Endothelial cell of umbilical vein (primary cell): ENCODE measurements at regions not wholly inside any gene's neighbourhood (a gene's known extent, or its start where the extent isn't known, plus 50 kb on each side); places are given as distances from the start of the nearest gene placed in this dataset.

Source experiments
- BruUV-seq: library from RNA; stranded (reverse); fragments of 400-500 nt; replicated peaks from 2 replicates; lab custom pipeline; 2021; lab: Mats Ljungman, UMichigan
- CTCF ChIA-PET: fragments of 300-600, 350-600 bp; sonication (Branson Sonifier 250); formaldehyde crosslinking; loops from one replicate; lab custom pipeline; 2021; ENCODE audit warnings: antibody characterized with exemption, inconsistent platforms; lab: Charles Lee
- POLR2A ChIA-PET: fragments of 300-600, 350-600 bp; sonication (Branson Sonifier 250); formaldehyde crosslinking; loops from one replicate; lab custom pipeline; 2021; ENCODE audit warnings: antibody characterized with exemption, inconsistent platforms; lab: Charles Lee
- DNase-seq: peaks from one replicate; pipeline ENCODE4 v3.0.0-alpha.2; 2011; ENCODE audit warnings: low read depth, low spot score
- FAIRE-seq: peaks from 2 replicates; lab custom pipeline; 2011; peaks lifted over from hg19 to GRCh38; lab: Jason Lieb, UNC
- H2AFZ ChIP-seq: 2 replicates; pipeline ENCODE4 v1.6.0; 2012; ENCODE audit warnings: low read depth, low read length, control low read depth, inconsistent platforms
- H3K27ac ChIP-seq: 2 replicates; pipeline ENCODE4 v1.5.1; 2011; ENCODE audit warnings: low read depth, mild to moderate bottlenecking, control low read depth, low read length, moderate library complexity; ENCODE audit not compliant: insufficient read depth
- H3K27me3 ChIP-seq, 2 experiments: 2 replicates each; pipeline versions ENCODE4 v1.6.0 to v1.6.1; 2011; ENCODE audit warnings: low read length in 2 of 2, mixed read lengths in 1 of 2; ENCODE audit not compliant: control insufficient read depth in 2 of 2, insufficient read depth in 2 of 2
- H3K36me3 ChIP-seq, 2 experiments: 2 replicates in 1 of 2; 3 replicates in 1 of 2; pipeline ENCODE4 v1.5.1; 2011; ENCODE audit warnings: low read length in 2 of 2, mild to moderate bottlenecking in 1 of 2, moderate library complexity in 1 of 2; ENCODE audit not compliant: control insufficient read depth in 2 of 2, insufficient read depth in 2 of 2; ENCODE audit errors: extremely low read depth in 1 of 2
- H3K4me1 ChIP-seq: 3 replicates; pipeline ENCODE4 v1.5.1; 2011; ENCODE audit warnings: mild to moderate bottlenecking, low read length; ENCODE audit not compliant: control insufficient read depth, insufficient read depth; ENCODE audit errors: extremely low read depth
- H3K4me2 ChIP-seq: 2 replicates; pipeline ENCODE4 v1.6.1; 2011; ENCODE audit warnings: low read length, control low read depth, mixed read lengths; ENCODE audit not compliant: insufficient read depth
- H3K4me3 ChIP-seq, 3 experiments: fragments of 200-600 bp in 1 of 3; sonication (generic), shearing (Covaris generic) in 1 of 3; replicated peaks in 1 of 3; 2 replicates each; pipeline ENCODE4 v1.5.1; 2011 to 2016; ENCODE audit warnings: control low read depth in 3 of 3, low read length in 3 of 3, mild to moderate bottlenecking in 2 of 3, inconsistent platforms in 1 of 3, low read depth in 1 of 3, moderate library complexity in 1 of 3; ENCODE audit not compliant: insufficient read depth in 1 of 3
- H3K79me2 ChIP-seq: 2 replicates; pipeline ENCODE4 v1.6.0; 2012; ENCODE audit warnings: low read length, inconsistent platforms; ENCODE audit not compliant: control insufficient read depth, insufficient read depth
- H3K9ac ChIP-seq: replicated peaks from 2 replicates; pipeline ENCODE3; 2011; ENCODE audit warnings: low read length, control low read depth; ENCODE audit not compliant: insufficient read depth; ENCODE audit errors: extremely low read depth
- H3K9me1 ChIP-seq: replicated peaks from 3 replicates; pipeline ENCODE4 v1.6.0; 2011; ENCODE audit warnings: mild to moderate bottlenecking, low read length; ENCODE audit not compliant: control insufficient read depth, insufficient read depth; ENCODE audit errors: extremely low read depth
- H3K9me3 ChIP-seq: replicated peaks from 2 replicates; pipeline ENCODE4 v1.5.1; 2012; ENCODE audit warnings: low read length, inconsistent platforms; ENCODE audit not compliant: control insufficient read depth, insufficient read depth
- H4K20me1 ChIP-seq: replicated peaks from 2 replicates; pipeline ENCODE3; 2011; ENCODE audit warnings: mild to moderate bottlenecking, low read length; ENCODE audit not compliant: control insufficient read depth, insufficient read depth; ENCODE audit errors: extremely low read depth
- CTCF ChIP-seq, 2 donors: IDR thresholded peaks; 1 replicate in 1 of 2; 2 replicates in 1 of 2; pipeline ENCODE4 v1.5.1; 2011; ENCODE audit warnings: low read length in 2 of 2, mild to moderate bottlenecking in 2 of 2, moderate library complexity in 2 of 2, control low read depth in 1 of 2, inconsistent platforms in 1 of 2, low read depth in 1 of 2; ENCODE audit not compliant: insufficient read depth in 1 of 2; ENCODE audit errors: extremely low read depth in 1 of 2
- EZH2 ChIP-seq: IDR thresholded peaks from 2 replicates; pipeline ENCODE4 v1.6.1; 2012; ENCODE audit warnings: borderline replicate concordance, low read depth, mild to moderate bottlenecking, moderate library complexity, low read length, inconsistent platforms; ENCODE audit not compliant: severe bottlenecking
- FOS ChIP-seq: IDR thresholded peaks from 2 replicates; pipeline ENCODE4 v1.6.1; 2011; ENCODE audit warnings: mild to moderate bottlenecking, low read length, moderate library complexity, borderline replicate concordance; ENCODE audit not compliant: insufficient read depth
- GATA2 ChIP-seq: IDR thresholded peaks from 2 replicates; pipeline ENCODE4 v1.7.0; 2011; ENCODE audit warnings: low read depth, mild to moderate bottlenecking, moderate library complexity, mixed read lengths, low read length; ENCODE audit not compliant: insufficient read length, insufficient read depth
- JUN ChIP-seq: IDR thresholded peaks from 2 replicates; pipeline ENCODE4 v1.6.1; 2011; ENCODE audit warnings: borderline replicate concordance, low read depth; ENCODE audit not compliant: insufficient read length, insufficient read depth
- MAX ChIP-seq: IDR thresholded peaks from 2 replicates; pipeline ENCODE4 v1.6.1; 2011; ENCODE audit not compliant: insufficient read depth, insufficient read length
- MYC ChIP-seq: IDR thresholded peaks from one replicate; pipeline ENCODE4 v1.6.1; 2011; ENCODE audit warnings: mild to moderate bottlenecking, low read depth, low read length
- POLR2A ChIP-seq: IDR thresholded peaks from 2 replicates; pipeline ENCODE4 v1.6.1; 2012; ENCODE audit warnings: low read depth, mild to moderate bottlenecking, control low read depth, low read length
- POLR2AphosphoS5 ChIP-seq: IDR thresholded peaks from 2 replicates; pipeline ENCODE4 v1.6.1; 2012; ENCODE audit warnings: low read depth, mild to moderate bottlenecking, control low read depth, low read length, moderate library complexity; ENCODE audit not compliant: insufficient read depth
- dilution Hi-C: fragments of 300-500 bp; cut with MboI; formaldehyde crosslinking; loops from one replicate; pipeline ENCODE4 v1.15.0; 2019; ENCODE audit warnings: low sequenced_read_pairs; ENCODE audit not compliant: extremely low pct_ligation_motif_present
- intact Hi-C: fragments of 100-400 bp; cut with micrococcal nuclease; formaldehyde crosslinking; loops from one replicate; pipeline ENCODE4 v1.10.0; 2022

GRCh38 chr1:199176713-199177112, 537.9 kb downstream of the PTPRC start:
- Histone ChIP-seq H4K20me1 (no peaks in the 10 kb centered on the region), H3K36me3 (no peaks in the 10 kb centered on the region), H3K9me1 (no peaks in the 10 kb centered on the region), H3K27me3 (no peaks in the 10 kb centered on the region), H3K79me2 (no peaks in the 10 kb centered on the region), H3K4me1 (no peaks in the 10 kb centered on the region), H2AFZ (no peak overlapping the region), H3K9me3 (no peaks in the 10 kb centered on the region), H3K4me3 (no peak overlapping the region), H3K4me2 (no peak overlapping the region), H3K27ac (no peak overlapping the region), H3K9ac (no peak overlapping the region)
- FAIRE-seq (no peak), DNase-seq (no peak)
- BruUV-seq, result no TSS peak
- TF ChIP-seq POLR2AphosphoS5 (no peak), MYC (no peak), JUN (no peak), MAX (no peak), GATA2 (no peak), POLR2A (no peak), EZH2 (no peak), CTCF (IDR thresholded peaks at IDR 0.05; ENCODE audit: extremely low read depth in 1 of 2, insufficient read depth in 1 of 2, low read depth in 1 of 2, low read length in 2 of 2) (no peak), FOS (no peak)
- dilution Hi-C loops, result no loop called here
- ChIA-PET CTCF (no interaction called here), POLR2A (no interaction called here)
- intact Hi-C loops, result no loop called here
